GM21526 (cell line): ENCODE measurements at regions not wholly inside any gene's neighbourhood (a gene's known extent, or its start where the extent isn't known, plus 50 kb on each side); places are given as distances from the start of the nearest gene placed in this dataset.

Source experiments
- ATAC-seq: cut with Tn5 transposase; IDR thresholded peaks from one replicate; pipeline ENCODE4 v1.9.1; 2021; ENCODE audit warnings: moderate library complexity; ENCODE audit not compliant: unreplicated experiment, low FRiP score

- ATAC-seq, result no peak
Measured at GRCh38 chr2:19846567-19846966, 55.2 kb downstream of the TTC32 start.

- no peak for ATAC-seq
Measured at GRCh38 chr2:19846030-19846429, 55.8 kb downstream of the TTC32 start.

- no peak for ATAC-seq
Measured at GRCh38 chr2:19845323-19845920, 56.4 kb downstream of the TTC32 start.

- ATAC-seq, result no peak
Measured at GRCh38 chr2:19844750-19845149, 57.0 kb downstream of the TTC32 start.

GRCh38 chr2:19843992-19844515, 57.7 kb downstream of the TTC32 start:
- no peak for ATAC-seq

- ATAC-seq, result no peak
Measured at GRCh38 chr2:19841918-19842693, 59.7 kb downstream of the TTC32 start.

GRCh38 chr2:19839438-19839837, 62.3 kb downstream of the TTC32 start:
- no peak for ATAC-seq

- ATAC-seq, result no peak
Measured at GRCh38 chr2:19838616-19839015, 63.2 kb downstream of the TTC32 start.

- no peak for ATAC-seq
Measured at GRCh38 chr2:19837235-19837766, 64.5 kb downstream of the TTC32 start.

- no peak for ATAC-seq
Measured at GRCh38 chr2:19835781-19836281, 66.0 kb downstream of the TTC32 start.

GRCh38 chr2:19833978-19834377, 67.8 kb downstream of the TTC32 start:
- no peak for ATAC-seq

GRCh38 chr2:19829672-19830071, 72.1 kb downstream of the TTC32 start:
- ATAC-seq, result no peak

GRCh38 chr2:19826874-19827273, 74.9 kb downstream of the TTC32 start:
- ATAC-seq, result no peak

- ATAC-seq, result no peak
Measured at GRCh38 chr2:19823507-19823906, 78.3 kb downstream of the TTC32 start.

GRCh38 chr2:19819097-19820065, 82.4 kb downstream of the TTC32 start:
- ATAC-seq, result no peak

- no peak for ATAC-seq
Measured at GRCh38 chr2:19818543-19818942, 83.2 kb downstream of the TTC32 start.

GRCh38 chr2:19818039-19818438, 83.7 kb downstream of the TTC32 start:
- no peak for ATAC-seq

- ATAC-seq, result no peak
Measured at GRCh38 chr2:19815746-19816145, 86.0 kb downstream of the TTC32 start.

GRCh38 chr2:19812166-19812565, 89.6 kb downstream of the TTC32 start:
- no peak for ATAC-seq

GRCh38 chr2:19811186-19811585, 90.6 kb downstream of the TTC32 start:
- no peak for ATAC-seq
